Panc1 (cell line): ENCODE measurements at regions not wholly inside any gene's neighbourhood (a gene's known extent, or its start where the extent isn't known, plus 50 kb on each side); places are given as distances from the start of the nearest gene placed in this dataset.

Experiments used
- ATAC-seq: fragments of 200-7000 bp; cut with Tn5 transposase; 2 replicates; pipeline ENCODE4 v1.9.1; 2020; ENCODE audit warnings: mild to moderate bottlenecking, moderate library complexity
- BruUV-seq: library from RNA; stranded (reverse); fragments of 400-500 nt; replicated peaks from 2 replicates; lab custom pipeline; 2021; lab: Mats Ljungman, UMichigan
- CTCF ChIA-PET: fragments of 300-600 bp; sonication (Branson Sonifier 250); formaldehyde crosslinking; loops from one replicate; lab custom pipeline; 2022; ENCODE audit warnings: antibody characterized with exemption; lab: Charles Lee
- POLR2A ChIA-PET: fragments of 300-600 bp; sonication (Branson Sonifier 250); formaldehyde crosslinking; loops from one replicate; lab custom pipeline; 2022; ENCODE audit warnings: antibody characterized with exemption; lab: Charles Lee
- DNase-seq: peaks from one replicate; pipeline ENCODE4 v3.0.0-alpha.2; 2010; ENCODE audit warnings: low read depth, low spot score
- H3K27ac ChIP-seq: 2 replicates; pipeline ENCODE4 v1.5.1; 2011; ENCODE audit warnings: mild to moderate bottlenecking, low read length, inconsistent platforms
- H3K27me3 ChIP-seq: fragments of 200-500 bp; sonication (Bioruptor generic); 2 replicates; pipeline ENCODE4 v1.6.0; 2014; ENCODE audit warnings: low read length, inconsistent platforms; ENCODE audit not compliant: control insufficient read depth, insufficient read depth
- H3K36me3 ChIP-seq: fragments of 200-500 bp; sonication (Bioruptor generic); 2 replicates; pipeline ENCODE4 v1.5.1; 2014; ENCODE audit warnings: inconsistent platforms, mild to moderate bottlenecking, low read length, moderate library complexity; ENCODE audit not compliant: control insufficient read depth, insufficient read depth
- H3K4me1 ChIP-seq: 2 replicates; pipeline ENCODE4 v1.5.1; 2011; ENCODE audit warnings: inconsistent platforms, mild to moderate bottlenecking, low read length, moderate library complexity; ENCODE audit not compliant: control insufficient read depth, insufficient read depth
- H3K4me3 ChIP-seq, 2 experiments: 2 replicates each; pipeline ENCODE4 v1.5.1; 2011 to 2012; ENCODE audit warnings: low read depth in 2 of 2, low read length in 2 of 2, mild to moderate bottlenecking in 2 of 2, inconsistent platforms in 1 of 2, moderate library complexity in 1 of 2
- H3K9me3 ChIP-seq: fragments of 200-500 bp; sonication (Bioruptor generic); 2 replicates; pipeline ENCODE4 v1.5.1; 2014; ENCODE audit warnings: low read depth, mild to moderate bottlenecking, inconsistent platforms, low read length, moderate library complexity; ENCODE audit not compliant: control insufficient read depth, insufficient read depth
- CTCF ChIP-seq: fragments of 450-650 bp; IDR thresholded peaks from 2 replicates; pipeline ENCODE4 v1.5.1; 2017; ENCODE audit warnings: mild to moderate bottlenecking
- POLR2AphosphoS5 ChIP-seq: IDR thresholded peaks from 2 replicates; pipeline ENCODE4 v1.6.1; 2012; ENCODE audit warnings: mild to moderate bottlenecking, low read depth, low read length, moderate library complexity
- REST ChIP-seq, 2 experiments: IDR thresholded peaks; 2 replicates each; pipeline ENCODE4 v1.6.1; 2011 to 2012; ENCODE audit warnings: low read depth in 2 of 2, control low read depth in 1 of 2, low read length in 1 of 2, mild to moderate bottlenecking in 1 of 2, moderate library complexity in 1 of 2; ENCODE audit not compliant: insufficient read depth in 1 of 2
- SIN3A ChIP-seq: IDR thresholded peaks from 2 replicates; pipeline ENCODE4 v1.6.1; 2012; ENCODE audit warnings: low read depth, mild to moderate bottlenecking, low read length, moderate library complexity, borderline replicate concordance; ENCODE audit not compliant: insufficient read depth
- TCF7L2 ChIP-seq: IDR thresholded peaks from 2 replicates; pipeline ENCODE4 v1.6.1; 2011; ENCODE audit warnings: mild to moderate bottlenecking, low read depth, low read length, inconsistent platforms
- in situ Hi-C: cut with HindIII; loops from 2 replicates; pipeline ENCODE4 v1.10.0; 2016; ENCODE audit warnings: low sequenced_read_pairs, low pct_unique_long_range_greater_than_20kb
- intact Hi-C: fragments of 100-400 bp; cut with micrococcal nuclease; formaldehyde crosslinking; loops from one replicate; pipeline ENCODE4 v1.10.0; 2022; ENCODE audit not compliant: unreplicated experiment

DNA sequence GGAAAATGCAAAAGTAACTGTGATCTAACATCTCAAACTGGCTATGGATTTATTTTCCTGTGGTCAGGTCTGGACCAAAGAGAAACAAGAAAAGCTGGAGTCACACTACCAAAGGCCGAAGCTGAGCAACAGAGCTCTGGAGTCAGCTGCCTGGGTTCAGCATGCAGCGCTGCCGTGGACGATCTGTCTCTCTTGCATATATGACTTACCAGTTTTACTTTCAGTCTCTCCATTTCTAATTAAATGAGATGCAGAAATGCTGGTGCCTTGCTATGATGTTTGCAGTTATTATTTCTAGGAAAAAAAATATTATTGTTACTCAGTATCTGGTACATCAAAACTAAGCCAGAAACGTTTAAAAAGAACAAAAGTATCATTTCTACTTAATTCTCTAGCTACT is 813.2 kb downstream of the RNF144A start:
- DNase-seq (no peak), ATAC-seq (no peak)
- POLR2A ChIA-PET: no interaction called here
- no peak for TF ChIP-seq SIN3A
- no peak overlapping the region for H3K27ac ChIP-seq
- no peaks in the 10 kb centered on the region for H3K9me3 ChIP-seq
- H3K4me1 ChIP-seq: no peaks in the 10 kb centered on the region
- in situ Hi-C loops: no loop called here
- H3K4me3 ChIP-seq: no peak overlapping the region
- BruUV-seq: no TSS peak
- H3K36me3 ChIP-seq: no peaks in the 10 kb centered on the region
- H3K27me3 ChIP-seq: no peaks in the 10 kb centered on the region
- CTCF ChIA-PET: no interaction called here
- intact Hi-C loops: no loop called here

DNA sequence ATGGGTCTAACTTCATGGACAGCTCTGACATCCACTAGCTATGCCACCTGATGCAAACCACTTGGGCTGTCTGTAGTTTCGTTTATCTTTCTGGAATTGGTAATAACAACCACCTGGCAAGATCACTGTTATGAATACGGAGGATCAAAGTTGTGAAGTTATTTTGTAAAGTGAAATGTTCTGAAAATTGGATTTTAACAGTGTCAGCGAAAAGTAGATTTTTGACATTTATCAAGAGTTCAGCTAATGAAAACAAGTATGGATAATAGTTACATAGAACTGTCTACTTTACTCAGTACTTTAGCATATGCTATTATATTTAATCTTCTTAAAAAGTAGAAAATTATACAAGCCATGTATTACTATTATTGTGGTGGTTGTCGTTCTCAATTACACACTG is 813.8 kb downstream of the RNF144A start:
- DNase-seq (no peak), ATAC-seq (no peak)
- intact Hi-C loops (no loop called here), in situ Hi-C loops (no loop called here)
- Histone ChIP-seq H3K36me3 (no peaks in the 10 kb centered on the region), H3K27me3 (no peaks in the 10 kb centered on the region), H3K27ac (no peak overlapping the region), H3K4me3 (no peak overlapping the region), H3K4me1 (no peaks in the 10 kb centered on the region), H3K9me3 (no peaks in the 10 kb centered on the region)
- CTCF ChIA-PET: no interaction called here
- no TSS peak for BruUV-seq
- POLR2A ChIA-PET: no interaction called here
- TF ChIP-seq TCF7L2: no peak
- TF ChIP-seq POLR2AphosphoS5: no peak
- no peak for TF ChIP-seq SIN3A
- TF ChIP-seq CTCF: no peak
- no peak for TF ChIP-seq REST (IDR thresholded peaks at IDR 0.05; ENCODE audit: insufficient read depth in 1 of 2, low read depth in 2 of 2, low read length in 1 of 2)

DNA sequence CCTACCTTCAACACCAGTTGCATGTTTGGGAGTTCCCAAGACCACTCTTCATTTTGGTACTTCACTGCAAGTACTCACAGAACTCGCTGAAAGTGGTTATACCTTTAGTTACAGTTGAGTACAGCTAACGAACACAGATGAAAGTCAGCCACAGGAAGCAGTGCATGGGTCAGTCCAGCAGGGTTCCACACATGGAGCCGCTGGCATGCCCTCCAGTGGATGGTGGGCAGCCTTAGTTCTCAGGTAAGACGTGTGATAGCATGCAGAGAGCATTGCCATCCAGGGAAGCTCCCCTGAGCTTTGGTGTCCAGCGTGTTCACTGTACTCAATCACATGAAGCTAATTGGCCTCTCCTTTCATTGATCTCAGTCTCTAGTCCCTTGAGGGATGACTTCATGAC is 815.3 kb downstream of the RNF144A start:
- Histone ChIP-seq H3K27me3 (no peaks in the 10 kb centered on the region), H3K9me3 (no peaks in the 10 kb centered on the region), H3K4me3 (no peak overlapping the region), H3K36me3 (no peaks in the 10 kb centered on the region), H3K4me1 (no peaks in the 10 kb centered on the region), H3K27ac (no peak overlapping the region)
- ChIA-PET CTCF (no interaction called here), POLR2A (no interaction called here)
- ATAC-seq (no peak), DNase-seq (no peak)
- BruUV-seq: no TSS peak
- in situ Hi-C loops: no loop called here
- intact Hi-C loops: no loop called here
- TF ChIP-seq TCF7L2 (no peak), CTCF (no peak), REST (IDR thresholded peaks at IDR 0.05; ENCODE audit: insufficient read depth in 1 of 2, low read depth in 2 of 2, low read length in 1 of 2) (no peak), POLR2AphosphoS5 (no peak), SIN3A (no peak)
